ENCODE measurements at regions not wholly inside any gene's neighbourhood (a gene's known extent, or its start where the extent isn't known, plus 50 kb on each side); places are given as distances from the start of the nearest gene placed in this dataset.

GRCh38 chr12:4049298-4050080 lies 176.3 kb upstream of the PARP11 start:
- no peak for TF ChIP-seq CTCF (IDR thresholded peaks at IDR 0.05)
- TF ChIP-seq POLR2A (IDR thresholded peaks at IDR 0.05): no peak

Measured in uterus (tissue), 2 donors.